HS-27A (cell line): ENCODE measurements at regions not wholly inside any gene's neighbourhood (a gene's known extent, or its start where the extent isn't known, plus 50 kb on each side); places are given as distances from the start of the nearest gene placed in this dataset.
"Not testable (repeated sequence)": the region's sequence is repeated elsewhere in the genome, so short reads cannot be mapped to it uniquely, and the experiment has no call there.

Experiments
- DNase-seq: peaks from one replicate; pipeline ENCODE4 v3.0.0-alpha.2; 2012; ENCODE audit warnings: low read depth, missing footprints

DNA sequence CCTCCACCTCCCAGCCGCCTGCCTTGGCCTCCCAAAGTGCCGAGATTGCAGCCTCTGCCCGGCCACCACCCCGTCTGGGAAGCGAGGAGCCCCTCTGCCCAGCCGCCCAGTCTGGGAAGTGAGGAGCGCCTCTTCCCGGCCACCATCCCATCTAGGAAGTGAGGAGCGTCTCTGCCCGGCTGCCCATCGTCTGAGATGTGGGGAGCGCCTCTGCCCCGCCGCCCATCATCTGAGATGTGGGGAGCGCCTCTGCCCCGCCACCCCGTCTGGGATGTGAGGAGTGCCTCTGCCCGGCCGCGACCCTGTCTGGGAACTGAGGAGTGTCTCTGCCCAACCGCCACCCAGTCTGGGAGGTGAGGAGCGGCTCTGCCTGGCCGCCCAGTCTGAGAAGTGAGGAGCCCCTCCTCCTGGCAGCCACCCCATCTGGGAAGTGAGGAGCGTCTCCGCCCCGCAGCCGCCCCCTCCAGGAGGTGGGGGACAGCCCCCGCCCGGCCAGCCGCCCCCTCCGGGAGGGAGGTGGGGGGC, 296.3 kb downstream of the HNRNPD start:
- DNase-seq = not testable (repeated sequence)

DNA sequence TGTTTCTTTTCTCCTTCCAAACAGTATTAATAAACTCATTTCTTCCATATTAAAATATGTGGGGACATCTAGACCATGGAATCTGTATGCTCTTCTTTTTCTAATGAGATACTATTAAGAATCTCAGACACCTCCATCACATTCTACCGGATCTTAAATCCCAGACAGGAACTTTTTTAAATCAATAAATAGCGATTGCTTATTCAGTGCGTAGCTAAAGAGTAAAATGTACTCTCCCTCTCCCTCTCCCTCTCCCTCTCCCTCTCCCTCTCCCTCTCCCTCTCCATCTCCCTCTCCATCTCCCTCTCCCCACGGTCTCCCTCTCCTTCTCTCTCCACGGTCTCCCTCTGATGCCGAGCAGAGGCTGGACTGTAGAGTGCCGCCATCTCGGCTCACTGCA, 297.0 kb downstream of the HNRNPD start:
- no peak for DNase-seq

DNA sequence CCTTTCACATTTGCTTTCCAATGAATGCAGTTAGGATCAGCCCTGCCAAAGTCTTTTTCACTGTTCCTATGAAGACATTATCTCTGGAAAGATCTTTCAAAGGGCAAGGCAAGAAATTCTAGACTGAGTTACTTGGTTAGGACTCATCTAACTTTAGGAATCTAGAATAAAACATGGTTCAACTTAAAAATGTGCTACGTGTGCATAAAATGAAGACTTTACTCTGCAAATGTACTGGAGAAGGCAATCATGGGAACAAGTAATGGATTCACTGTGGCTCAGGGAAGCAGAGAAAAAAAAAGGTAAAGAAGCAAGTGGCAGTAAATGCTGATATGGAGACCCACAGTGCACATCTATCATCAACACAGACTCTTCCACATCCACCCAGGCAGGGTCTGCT, 297.4 kb downstream of the HNRNPD start:
- DNase-seq = no peak

DNA sequence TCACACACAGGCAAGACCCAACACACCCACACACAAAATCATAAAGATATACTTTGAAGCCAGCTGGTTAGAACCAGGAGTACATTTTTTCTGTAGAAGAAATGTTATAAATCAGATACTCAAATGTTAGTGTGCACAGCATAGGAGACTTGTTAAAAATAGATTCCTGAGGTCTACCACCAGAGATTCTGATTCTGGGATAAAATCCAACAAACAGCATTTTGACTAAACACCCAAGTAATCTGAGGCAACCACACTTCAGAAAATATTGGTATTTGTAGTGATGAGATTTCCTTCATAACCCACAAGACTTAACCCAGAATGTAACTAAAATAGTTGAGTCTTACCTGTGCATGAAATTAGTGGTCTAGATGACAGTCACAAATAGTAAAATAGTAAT, 301.8 kb downstream of the HNRNPD start:
- no peak for DNase-seq

DNA sequence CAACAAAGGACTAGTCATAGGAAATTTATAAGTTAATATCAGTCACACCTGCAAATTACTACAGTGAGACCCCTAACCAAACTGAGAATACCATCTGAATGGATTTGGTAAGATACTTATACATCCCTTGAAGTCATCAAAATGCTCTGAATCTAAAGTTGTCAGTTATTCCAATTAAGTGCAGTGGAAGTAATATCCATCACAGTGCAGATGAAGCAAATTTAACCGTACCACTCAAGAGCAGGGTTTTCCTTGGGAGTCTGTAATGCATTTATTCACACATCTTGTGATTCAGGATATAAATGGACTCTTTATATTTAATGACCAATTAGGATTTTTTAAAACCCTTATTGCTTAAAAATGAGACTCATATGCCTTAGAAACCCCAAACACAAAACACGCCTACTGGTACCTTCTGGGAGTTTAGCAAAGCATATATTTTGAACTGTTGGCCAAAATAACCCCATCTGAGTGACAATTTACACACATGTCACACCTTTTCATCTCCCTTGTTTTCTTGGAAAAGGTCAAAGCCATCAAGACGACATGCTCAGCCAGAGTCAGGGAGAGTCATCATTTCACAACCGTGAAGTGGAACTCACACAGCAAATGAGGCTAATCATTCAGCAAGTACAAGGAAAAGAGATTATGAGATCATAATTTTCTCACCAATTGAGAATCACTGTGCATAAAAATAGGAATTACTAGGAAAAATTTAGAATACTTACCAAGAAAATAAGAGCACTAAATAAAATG, 303.7 kb downstream of the HNRNPD start:
- no peak for DNase-seq

DNA sequence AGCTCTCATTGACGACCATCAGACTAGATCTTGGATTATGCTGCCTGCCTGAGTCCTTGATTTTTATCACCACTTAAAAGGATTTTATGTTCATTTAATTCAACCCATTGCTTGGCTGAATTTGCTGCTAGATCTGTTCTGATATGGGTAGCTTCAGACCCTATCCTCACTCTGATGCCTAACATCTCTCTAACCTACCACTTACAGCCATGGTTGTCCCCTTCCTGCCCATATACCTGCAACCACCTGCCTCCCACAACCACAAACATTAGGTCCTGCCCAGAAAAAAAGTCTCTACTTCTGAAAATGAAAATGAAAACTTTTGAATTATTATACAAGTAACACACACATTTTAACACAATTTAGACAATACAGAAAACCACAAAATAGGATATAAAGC, 310.8 kb downstream of the HNRNPD start:
- DNase-seq = no peak

DNA sequence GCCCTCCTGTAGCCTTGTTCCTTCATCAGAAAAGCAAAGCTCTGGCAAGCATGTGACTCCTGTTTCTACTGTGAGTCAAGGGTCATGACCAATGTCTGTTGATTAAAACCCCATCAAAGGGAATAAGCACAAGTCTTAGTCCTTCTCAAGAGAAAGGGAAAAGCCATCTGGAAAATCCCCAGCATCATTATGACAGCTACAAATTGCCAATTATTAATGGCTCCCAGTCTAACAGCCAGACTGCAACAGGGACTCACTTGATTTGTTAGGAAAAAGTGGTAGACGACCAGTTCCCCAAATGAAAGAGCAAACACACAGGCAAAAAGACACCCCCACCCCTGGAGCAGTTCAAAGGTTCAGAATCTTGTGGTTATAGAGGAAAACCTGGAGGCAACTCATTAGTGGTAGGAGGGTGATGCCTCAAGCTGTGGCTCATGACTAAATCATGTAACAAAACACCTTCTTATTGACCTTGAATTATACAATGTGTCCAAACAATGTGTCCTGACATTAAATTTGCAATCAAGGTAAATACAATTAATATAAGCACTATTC, 315.7 kb downstream of the HNRNPD start:
- no peak for DNase-seq

DNA sequence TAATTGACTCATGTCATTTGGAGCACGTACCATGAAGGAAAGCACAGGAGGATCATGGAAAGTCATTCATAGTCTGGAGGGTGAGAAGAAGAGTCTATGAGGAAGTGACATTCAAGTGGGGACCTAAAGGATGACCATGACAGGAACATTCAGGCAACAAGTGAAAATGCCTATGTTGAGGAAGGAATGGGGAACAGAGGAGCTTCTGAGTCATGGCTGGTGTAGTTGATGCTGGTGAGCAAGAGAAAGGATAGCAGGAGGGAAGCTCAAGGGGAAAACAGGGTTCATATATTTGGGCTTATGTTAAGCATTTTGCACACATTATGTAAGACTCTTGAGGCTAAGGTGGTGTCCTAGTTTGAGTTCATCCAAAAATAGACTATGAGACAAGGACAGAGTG, 318.6 kb downstream of the HNRNPD start:
- DNase-seq = no peak

DNA sequence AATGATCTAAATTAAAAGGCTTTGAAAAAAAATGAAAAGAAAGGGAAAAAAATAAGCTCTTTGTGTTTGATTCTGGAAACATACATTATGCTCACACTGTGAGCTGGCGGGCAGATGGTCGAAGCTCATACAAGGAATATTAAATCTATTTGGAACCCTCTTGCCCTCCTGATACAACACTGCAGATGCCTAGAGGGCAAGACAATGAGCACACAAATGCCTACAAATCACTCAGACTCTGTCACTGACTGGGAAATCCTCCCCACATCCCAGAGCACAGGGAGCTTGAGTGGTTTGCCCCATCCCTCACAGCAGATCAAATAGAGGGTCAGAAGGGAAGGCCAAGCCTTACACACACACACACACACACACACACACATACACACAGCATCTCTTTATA, 320.4 kb downstream of the HNRNPD start:
- no peak for DNase-seq

DNA sequence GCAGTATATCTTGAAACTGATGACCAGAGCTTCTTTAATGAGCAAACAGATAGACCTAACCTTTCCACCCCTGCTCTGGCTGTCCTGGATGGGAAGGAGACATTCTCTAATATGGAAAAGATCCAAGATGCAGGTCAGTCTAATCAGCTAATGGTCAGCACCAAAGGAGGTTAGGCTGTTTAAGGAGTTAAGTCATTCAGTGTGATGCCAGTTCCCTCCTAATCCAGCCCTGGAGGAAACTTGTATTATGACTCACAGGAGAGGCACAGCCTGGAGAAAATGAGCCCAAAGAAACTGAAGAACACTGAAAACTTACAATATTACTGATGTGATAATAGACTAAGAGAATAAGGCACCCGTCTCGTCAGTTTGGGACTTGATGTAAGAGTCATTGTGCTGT, 323.0 kb downstream of the HNRNPD start:
- no peak for DNase-seq

DNA sequence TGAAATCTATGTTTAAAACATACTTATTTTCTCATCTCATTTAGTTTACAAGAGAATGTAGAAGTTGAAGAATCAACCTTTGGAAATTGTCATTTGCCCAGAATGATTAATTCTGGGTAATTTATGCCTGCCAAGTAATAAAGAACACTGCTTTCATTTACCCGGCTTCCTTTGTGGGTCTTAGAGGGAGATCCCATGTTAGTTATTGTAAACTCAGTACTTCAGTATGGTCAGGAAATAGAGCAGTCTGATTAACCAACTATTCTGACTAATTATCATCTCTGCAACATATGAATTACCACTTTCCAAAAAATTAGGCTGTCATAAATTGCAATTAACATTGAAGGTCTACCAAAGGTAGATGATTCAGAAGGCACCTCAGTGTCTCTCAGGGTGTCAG, 324.5 kb downstream of the HNRNPD start:
- no peak for DNase-seq

DNA sequence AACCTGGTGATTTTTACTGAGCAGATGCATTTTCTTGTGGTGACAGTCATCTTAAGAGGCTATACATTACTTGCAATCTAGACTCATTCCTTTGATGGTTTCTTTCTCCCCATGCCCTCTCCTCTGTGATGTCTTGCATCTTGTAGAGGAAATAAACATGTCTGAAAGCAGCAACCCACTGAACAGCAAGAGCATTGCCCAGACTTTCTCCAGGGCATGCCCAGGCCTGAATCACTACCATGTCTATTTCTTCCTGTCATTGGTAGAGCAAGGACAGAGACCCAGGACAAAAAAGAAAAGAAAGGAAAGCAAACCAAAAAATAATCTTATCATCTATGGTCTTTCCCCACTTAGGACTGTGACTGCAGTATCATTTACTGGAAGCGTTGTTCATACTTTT, 326.1 kb downstream of the HNRNPD start:
- DNase-seq = no peak

DNA sequence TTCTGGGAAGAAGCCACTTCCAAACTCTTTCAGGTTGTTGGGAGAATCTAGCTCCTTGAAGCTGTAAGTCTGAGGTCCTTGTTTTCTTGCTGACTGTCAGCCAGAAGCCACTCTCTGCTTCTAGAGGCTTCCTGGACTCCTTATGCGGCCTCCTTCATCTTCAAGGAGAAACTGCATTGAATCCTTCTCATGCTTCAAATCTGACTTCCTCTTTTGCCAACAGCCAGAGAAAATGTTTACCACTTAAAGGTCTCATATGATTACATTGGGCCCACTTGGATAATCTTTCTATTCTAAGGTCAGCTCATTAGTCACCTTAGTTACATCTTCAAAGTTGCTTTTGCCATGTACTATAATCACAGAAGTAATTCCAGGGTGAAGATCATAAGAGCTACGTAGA, 327.0 kb downstream of the HNRNPD start:
- no peak for DNase-seq

DNA sequence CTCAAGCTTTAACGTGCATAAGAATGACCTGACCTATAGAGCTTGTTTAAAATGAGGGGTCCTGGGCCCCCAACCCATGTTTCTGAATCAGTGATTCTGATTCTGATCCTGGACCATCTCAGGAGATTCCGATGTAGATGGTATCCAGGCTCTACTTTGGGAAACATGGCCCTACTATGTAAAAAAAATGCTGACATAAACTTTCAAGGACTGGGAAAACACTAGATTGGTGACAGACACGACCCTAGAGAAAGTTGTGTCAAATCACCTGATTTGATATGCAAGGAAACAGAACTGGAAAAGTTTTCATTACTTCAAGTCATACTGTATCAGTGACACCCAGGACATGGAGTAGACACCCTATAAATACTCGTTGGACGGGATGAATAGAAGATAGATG, 328.5 kb downstream of the HNRNPD start:
- DNase-seq = no peak

DNA sequence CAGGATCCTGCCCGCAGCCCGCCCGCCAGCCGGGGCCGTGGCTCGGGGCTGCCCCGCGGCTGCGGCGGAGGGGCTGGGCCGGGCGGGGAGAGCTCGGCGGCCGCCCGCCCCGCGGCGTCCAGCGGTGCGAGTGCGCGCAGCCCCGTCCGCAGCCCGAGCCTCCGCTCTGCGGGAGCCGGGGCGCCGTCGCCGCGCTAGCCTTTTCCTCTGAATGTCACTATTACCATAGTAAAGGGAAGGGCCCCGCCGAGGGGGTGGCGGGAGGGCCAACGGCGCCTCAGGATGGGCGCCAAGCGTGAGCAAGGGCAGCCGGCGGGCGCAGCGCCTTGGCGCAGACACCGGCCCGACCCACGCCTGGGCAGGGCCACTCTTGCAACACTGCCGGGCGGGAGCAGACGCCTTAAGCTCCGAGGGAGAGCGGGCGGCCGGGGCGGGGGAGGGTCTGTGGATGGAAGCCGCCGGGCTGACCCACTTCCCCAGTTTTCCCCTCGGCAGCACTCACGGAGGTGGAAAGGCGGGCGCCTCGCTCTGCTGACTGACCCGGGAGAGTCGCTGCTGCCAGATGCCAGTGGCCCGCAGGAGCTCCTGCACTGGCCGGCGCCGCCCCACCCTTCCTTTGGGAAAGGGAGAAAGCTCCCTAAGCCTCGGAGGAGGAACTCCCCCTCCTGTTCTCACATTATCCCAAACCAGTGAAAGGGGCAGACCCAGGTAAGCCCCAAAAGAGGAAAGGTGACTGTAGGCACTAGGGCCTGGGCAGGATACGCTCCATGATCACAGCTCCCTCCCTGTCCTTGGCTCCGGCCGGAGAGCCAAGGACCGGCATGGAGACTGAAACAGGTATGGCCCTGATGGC, 329.4 kb downstream of the HNRNPD start:
- no peak for DNase-seq

DNA sequence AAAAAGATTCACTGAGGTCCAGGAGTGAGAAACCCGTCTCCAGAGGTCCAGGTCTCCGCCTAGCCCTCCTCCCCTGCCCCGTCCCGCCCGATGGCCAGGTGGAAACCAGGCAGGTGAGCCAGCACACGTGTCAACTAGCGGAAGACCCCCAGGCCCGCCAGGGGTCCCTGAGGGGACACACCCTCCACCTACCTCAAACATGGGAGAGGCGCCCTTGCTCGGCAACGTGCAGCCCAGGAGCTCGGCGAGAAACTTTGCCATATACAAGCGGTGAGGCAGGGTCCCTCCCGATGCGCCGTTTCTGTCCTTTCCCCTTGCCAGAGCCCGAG, 330.0 kb downstream of the HNRNPD start:
- no peak for DNase-seq

DNA sequence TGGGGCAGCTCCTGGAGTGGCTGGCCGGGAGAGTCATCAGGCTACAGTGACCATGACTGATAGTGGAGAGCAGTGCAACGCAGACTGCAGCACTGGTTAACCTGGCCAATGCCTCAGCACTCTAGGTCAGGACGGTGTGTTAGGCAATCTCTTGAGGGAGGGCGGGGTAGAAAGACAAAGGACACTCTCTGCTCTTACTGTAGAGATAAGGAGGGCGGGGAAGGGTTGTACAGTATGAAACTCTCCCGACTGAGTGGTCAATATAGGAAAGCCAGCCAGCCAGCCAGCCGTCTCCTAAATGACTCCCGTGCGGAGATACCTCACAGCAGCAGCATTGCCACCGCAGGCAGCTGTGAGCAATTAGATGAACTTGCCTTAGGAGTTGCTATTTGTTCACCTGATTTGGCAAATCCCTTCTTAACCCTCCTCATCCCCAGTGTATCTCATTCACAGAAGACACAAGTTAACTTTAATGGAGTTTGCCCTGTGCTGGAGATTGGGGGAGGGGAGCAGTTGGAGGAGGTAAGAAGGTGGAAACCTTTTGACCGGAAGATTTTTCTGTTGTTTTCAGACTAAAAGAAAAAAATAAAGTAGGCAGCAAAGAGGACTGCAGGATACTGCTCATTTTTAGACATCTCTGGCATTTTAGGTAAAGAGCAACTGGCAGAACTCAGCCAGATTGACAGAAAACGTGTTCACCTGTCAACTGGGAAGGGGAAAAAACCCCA, 330.5 kb downstream of the HNRNPD start:
- no peak for DNase-seq

DNA sequence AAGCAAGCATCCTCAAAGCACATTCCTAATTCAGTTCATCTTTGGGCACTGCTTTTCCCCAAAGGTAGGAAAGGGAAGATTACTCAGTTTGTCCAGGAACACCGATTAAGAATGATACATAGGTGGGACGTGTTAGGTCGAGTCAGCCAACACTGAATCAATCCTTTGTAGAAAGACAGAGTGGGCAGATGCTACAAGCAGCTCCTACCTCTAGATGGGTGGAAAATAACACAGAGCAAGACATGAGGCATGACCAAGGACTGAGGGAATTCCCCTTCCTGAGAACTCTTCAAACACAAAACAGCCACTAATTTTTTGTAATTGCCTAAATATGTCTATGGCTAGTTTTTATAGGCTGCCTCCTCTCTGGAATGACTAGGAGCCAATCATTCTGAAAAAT, 331.7 kb downstream of the HNRNPD start:
- DNase-seq = no peak

DNA sequence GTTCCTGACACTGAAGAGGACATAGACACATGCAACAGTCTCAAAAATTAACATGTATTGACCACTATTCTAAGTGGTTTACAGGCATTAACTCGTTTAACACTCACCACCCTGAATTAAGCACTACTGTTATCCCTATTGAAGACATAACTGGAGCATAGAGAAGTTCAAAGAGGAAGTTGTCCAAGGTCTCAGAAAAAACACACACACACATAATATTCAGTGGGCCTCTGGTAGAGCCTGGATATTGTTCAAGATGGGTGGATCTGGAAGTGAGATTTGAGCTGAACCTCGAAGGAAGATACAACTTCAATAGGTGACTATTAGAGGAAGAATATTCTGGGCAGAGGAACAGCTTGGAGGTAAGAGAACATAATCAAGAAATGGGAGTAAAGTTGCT, 334.9 kb downstream of the HNRNPD start:
- DNase-seq = no peak

DNA sequence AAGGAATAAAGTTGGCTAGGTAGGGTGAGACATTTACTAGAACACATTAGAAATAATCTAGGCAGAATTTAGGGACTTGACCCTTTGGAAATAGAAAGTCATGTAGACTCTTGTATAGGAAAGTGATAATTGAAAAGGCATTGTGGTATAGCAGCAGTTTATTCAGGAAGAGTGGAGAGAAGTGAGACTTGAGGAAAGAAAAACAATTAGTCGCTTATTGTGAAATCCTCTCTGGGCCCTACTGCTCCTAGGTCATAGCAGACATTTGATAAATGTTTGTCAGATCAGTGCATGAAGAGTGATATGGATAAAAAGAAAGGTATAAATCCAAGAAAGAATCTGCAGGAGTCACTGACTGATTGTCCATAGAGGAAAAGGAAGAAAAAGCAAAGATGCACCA, 337.6 kb downstream of the HNRNPD start:
- no peak for DNase-seq

DNA sequence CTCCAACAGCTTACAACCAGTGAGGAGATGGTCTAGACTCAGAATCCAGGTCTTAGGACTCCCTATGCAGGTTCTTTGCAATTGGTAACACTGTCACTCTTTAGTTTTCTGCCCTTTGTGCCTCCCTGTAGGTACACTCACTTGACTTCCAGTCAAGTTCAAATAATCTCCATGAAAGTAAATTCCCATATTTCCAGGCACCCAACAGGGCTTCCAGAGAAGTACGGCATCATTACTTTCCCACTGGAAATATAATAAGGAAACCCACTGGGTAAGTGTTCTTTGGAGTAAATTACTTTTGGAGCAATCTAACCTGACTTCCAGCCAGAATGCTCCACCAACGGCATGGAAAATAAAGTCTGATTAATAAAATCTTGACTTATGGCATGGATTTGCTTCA, 338.9 kb downstream of the HNRNPD start:
- DNase-seq = no peak

DNA sequence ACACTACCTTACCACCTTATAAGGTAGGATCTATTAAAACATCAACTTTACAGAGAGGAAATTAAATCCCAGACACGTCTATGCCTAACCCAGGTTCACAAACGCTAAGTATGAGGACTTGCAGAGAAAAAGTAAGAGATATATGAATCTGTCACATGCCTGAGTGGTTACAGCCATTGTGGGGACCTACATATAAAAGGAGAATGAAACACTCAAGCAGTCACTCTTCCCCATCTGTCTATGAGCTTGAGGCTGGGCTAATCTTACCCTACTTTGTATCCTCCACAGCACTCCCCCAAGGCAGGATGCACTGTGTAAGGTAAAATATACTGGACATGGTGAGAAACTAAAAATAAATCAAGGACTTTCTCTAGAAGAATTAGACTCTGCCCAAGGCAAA, 339.9 kb downstream of the HNRNPD start:
- no peak for DNase-seq
